PC-3 (cell line): ENCODE measurements at regions not wholly inside any gene's neighbourhood (a gene's known extent, or its start where the extent isn't known, plus 50 kb on each side); places are given as distances from the start of the nearest gene placed in this dataset.

ENCODE experiments used
- CTCF ChIP-seq: fragments of 300-600 bp; sonication (generic); conservative IDR thresholded peaks from 2 replicates; pipeline ENCODE4 v1.5.1; 2017; ENCODE audit warnings: antibody characterized with exemption, low read depth, mild to moderate bottlenecking, low read length
- EZH2 ChIP-seq: fragments of 300-600 bp; sonication (generic); IDR thresholded peaks from one replicate; pipeline ENCODE4 v1.6.1; 2017; ENCODE audit warnings: antibody characterized with exemption, mild to moderate bottlenecking, low read length; ENCODE audit not compliant: unreplicated experiment
- EZH2phosphoT487 ChIP-seq: fragments of 300-600 bp; sonication (generic); IDR thresholded peaks from 2 replicates; pipeline ENCODE4 v1.6.1; 2018; ENCODE audit warnings: mild to moderate bottlenecking, antibody characterized with exemption, low read length, borderline replicate concordance

GRCh38 chr6:84596488-84596887 lies 167.9 kb downstream of the TBX18 start:
- no peak for TF ChIP-seq CTCF
- no peak for TF ChIP-seq EZH2
- TF ChIP-seq EZH2phosphoT487 = no peak
